Epithelial cell of proximal tubule (primary cell): ENCODE measurements at regions not wholly inside any gene's neighbourhood (a gene's known extent, or its start where the extent isn't known, plus 50 kb on each side); places are given as distances from the start of the nearest gene placed in this dataset.

Experiments
- DNase-seq: peaks from one replicate; pipeline ENCODE4 v3.0.0-alpha.2; 2011; ENCODE audit warnings: low read depth
- H3K4me3 ChIP-seq: 2 replicates; pipeline ENCODE4 v1.5.1; 2011; ENCODE audit warnings: low read depth, mild to moderate bottlenecking, low read length
- CTCF ChIP-seq: conservative IDR thresholded peaks from 2 replicates; pipeline ENCODE4 v1.5.1; 2012; ENCODE audit warnings: low read depth, mild to moderate bottlenecking, low read length

DNA sequence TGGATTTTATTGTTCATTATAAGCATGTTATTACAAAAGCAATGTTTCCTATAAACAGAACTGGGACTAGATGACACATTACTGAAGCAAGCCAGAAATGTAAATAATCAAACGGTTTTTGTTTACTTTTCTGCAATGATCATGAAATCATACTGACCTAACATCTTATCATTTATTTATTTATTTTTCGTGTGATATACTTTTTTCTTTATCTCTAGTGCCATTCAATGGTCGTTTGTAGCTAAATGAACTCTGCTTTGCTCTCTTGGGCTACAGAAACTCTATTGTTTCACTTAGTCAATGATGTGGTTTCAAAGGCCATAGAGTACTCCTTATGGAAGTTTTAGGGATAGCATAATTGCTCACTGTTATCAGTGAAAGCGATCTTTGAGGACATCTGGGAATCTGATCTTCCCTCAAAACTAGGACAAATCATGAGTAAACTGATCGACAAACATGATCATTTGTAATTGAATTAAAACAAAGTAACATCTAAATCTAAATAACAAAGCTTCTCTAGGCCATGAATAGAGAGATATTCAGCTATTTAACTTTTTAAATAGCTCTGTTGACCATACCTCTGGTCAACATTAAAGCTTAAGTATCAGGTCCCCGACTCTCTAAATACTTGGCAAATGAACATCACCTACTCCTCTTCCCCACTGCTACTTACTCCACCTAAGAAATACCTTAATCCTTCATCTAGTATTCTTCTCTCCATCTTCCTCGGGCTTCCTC is 933.4 kb downstream of the TFAP2A start:
- no peak for DNase-seq
- TF ChIP-seq CTCF = no peak
- no peak overlapping the region for H3K4me3 ChIP-seq

- no peak for DNase-seq
- H3K4me3 ChIP-seq = no peak overlapping the region
- TF ChIP-seq CTCF = no peak
These were observed 946.6 kb downstream of the TFAP2A start for GRCh38 chr6:9468277-9468676.

DNA sequence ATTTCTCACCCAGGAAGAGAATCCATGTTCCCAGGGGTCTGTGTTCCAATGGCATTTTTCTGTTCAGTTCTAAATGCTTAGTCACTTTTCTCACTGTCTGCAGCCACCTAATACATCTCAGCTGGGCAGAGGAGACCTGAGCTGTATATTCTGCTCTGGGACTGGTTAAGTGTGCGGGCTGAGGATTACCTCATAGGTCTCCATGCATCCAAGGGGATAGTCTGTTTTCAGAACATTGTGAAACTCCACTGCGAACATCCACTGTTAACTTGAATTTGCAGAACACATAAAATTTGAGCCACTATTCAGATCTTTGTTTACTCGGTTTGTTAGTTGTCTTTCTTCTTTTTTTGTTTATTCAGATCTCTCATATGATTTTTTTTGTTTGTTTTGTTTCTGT is 947.1 kb downstream of the TFAP2A start:
- no peak overlapping the region for H3K4me3 ChIP-seq
- no peak for TF ChIP-seq CTCF
- DNase-seq = no peak

- no peak for DNase-seq
- no peak for TF ChIP-seq CTCF
- no peak overlapping the region for H3K4me3 ChIP-seq
These were observed 950.3 kb downstream of the TFAP2A start for GRCh38 chr6:9464583-9464982.

- H3K4me3 ChIP-seq = no peak overlapping the region
These were observed 951.6 kb downstream of the TFAP2A start for GRCh38 chr6:9463311-9463710.

DNA sequence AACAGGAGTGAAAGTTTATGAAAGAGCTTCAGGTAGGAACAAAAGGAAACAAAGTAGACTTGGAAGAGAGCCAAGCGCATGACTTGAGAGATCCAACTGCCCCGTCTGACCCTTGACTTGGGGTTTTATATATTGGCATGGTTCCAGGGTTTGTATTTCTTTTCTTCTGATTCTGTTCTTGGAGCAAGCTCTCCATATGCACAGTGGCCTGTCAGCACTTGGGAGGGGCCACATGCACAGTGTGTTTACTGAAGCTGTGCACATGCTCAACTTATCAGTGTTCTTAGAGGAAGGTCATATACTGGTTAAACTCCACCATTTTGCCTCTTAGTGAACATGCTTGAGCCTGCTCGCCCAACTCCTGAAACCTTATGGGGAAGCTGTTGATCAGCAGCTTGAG is 953.7 kb downstream of the TFAP2A start:
- H3K4me3 ChIP-seq = no peak overlapping the region
- TF ChIP-seq CTCF = no peak
- DNase-seq = no peak

More at GRCh38 chr6:9463311-9463710, 951.6 kb downstream of the TFAP2A start:
- TF ChIP-seq CTCF = no peak
- DNase-seq = no peak

- no peak for TF ChIP-seq CTCF
- DNase-seq = no peak
- no peak overlapping the region for H3K4me3 ChIP-seq
These were observed 956.5 kb downstream of the TFAP2A start for GRCh38 chr6:9458424-9458823.
